Fibroblast of pulmonary artery (primary cell): ENCODE measurements at regions not wholly inside any gene's neighbourhood (a gene's known extent, or its start where the extent isn't known, plus 50 kb on each side); places are given as distances from the start of the nearest gene placed in this dataset.
"Not testable (repeated sequence)": the region's sequence is repeated elsewhere in the genome, so short reads cannot be mapped to it uniquely, and the experiment has no call there.

ENCODE experiments used
- DNase-seq: peaks from one replicate; pipeline ENCODE4 v3.0.0-alpha.2; 2010; ENCODE audit warnings: low read depth
- H3K4me3 ChIP-seq: replicated peaks from 2 replicates; pipeline ENCODE4 v1.5.1; 2011; ENCODE audit warnings: low read depth, mild to moderate bottlenecking, control low read depth, low read length, moderate library complexity
- TF ChIP-seq, protein P1 (sequence below): IDR thresholded peaks from 2 replicates; pipeline ENCODE4 v1.5.1; 2011; ENCODE audit warnings: mild to moderate bottlenecking, control low read depth, low read length, inconsistent platforms; ENCODE audit errors: missing control alignments

DNA sequence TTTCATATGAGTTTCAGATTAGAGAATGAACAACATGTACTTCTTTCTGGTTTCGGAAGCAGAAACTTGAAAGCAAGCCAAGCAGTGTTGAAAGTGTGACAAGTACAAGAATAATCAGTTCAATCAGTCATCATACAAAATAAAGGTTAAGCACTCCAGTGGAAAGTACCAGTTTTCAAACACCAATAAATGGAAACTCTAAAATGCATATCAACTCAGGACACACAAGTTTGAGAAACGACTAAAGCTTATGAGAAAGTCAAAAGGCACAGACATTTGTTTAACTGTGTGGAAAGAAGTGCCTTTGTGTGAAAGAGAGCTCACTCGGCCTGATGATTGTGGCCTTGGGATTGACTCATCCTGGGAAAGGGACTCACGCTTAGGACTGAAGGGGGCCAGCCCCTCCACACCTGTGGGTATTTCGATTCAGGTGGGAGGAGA is 60.6 kb upstream of the AKR1C1 start:
- DNase-seq, result peak; percentile 77
- TF ChIP-seq, protein P1, sequence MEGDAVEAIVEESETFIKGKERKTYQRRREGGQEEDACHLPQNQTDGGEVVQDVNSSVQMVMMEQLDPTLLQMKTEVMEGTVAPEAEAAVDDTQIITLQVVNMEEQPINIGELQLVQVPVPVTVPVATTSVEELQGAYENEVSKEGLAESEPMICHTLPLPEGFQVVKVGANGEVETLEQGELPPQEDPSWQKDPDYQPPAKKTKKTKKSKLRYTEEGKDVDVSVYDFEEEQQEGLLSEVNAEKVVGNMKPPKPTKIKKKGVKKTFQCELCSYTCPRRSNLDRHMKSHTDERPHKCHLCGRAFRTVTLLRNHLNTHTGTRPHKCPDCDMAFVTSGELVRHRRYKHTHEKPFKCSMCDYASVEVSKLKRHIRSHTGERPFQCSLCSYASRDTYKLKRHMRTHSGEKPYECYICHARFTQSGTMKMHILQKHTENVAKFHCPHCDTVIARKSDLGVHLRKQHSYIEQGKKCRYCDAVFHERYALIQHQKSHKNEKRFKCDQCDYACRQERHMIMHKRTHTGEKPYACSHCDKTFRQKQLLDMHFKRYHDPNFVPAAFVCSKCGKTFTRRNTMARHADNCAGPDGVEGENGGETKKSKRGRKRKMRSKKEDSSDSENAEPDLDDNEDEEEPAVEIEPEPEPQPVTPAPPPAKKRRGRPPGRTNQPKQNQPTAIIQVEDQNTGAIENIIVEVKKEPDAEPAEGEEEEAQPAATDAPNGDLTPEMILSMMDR, result no peak
- H3K4me3 ChIP-seq, result no peak overlapping the region

DNA sequence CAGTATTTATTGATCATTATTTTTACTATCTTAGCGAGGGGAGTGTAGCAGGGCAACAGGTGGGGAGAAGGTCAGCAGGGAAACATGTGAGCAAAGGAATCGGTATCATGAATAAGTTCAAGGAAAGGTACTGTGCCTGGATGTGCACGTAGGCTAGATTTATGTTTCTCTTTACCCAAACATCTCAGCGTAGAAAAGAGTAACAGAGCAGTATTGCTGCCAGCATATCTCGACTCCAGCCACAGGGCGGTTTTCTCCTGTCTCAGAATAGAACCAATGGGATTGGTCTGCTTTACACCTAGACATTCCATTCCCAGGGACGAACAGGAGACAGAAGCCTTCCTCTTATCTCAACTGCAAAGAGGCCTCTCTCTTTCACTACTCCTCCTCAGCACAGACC is 60.1 kb upstream of the AKR1C1 start:
- not testable (repeated sequence) for H3K4me3 ChIP-seq, DNase-seq

DNA sequence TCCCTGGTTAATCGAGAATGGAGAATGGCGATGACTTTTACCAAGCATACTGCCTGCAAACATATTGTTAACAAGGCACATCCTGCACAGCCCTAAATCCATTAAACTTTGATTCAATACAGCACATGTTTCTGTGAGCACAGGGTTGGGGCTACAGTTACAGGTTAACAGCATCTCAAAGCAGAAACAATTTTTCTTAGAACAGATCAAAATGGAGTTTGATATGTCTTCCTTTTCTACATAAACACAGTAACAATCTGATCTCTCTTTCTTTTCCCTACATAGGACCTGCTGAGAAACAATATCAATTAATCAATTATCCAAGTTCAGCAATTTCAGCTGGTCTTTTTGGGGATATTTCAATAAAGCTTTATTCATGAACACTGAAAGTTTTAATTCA is 59.5 kb upstream of the AKR1C1 start:
- not testable (repeated sequence) for H3K4me3 ChIP-seq, DNase-seq

DNA sequence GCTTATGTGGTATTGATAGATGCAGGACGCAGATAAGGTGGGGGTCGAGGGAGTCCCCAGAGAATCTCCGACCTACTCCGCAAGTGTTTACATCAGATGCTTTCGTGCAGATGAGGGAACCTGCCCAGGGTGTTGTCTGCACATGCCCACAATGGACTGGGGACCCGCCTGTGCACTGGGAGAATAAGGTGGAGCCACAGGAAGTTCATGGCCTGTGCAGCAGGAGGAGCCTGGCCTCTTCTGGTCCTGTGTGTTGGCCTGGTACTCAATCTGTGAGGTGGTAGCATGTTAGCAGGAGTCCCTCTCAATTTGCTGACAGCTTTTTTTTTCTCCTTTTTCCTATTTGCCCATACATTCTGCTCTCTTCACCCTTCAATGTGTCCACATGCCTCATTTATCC is 54.1 kb upstream of the AKR1C1 start:
- DNase-seq, result no peak
- H3K4me3 ChIP-seq, result no peak overlapping the region
- TF ChIP-seq, protein P1, result no peak
